ENCODE measurements at regions not wholly inside any gene's neighbourhood (a gene's known extent, or its start where the extent isn't known, plus 50 kb on each side); places are given as distances from the start of the nearest gene placed in this dataset.

DNA sequence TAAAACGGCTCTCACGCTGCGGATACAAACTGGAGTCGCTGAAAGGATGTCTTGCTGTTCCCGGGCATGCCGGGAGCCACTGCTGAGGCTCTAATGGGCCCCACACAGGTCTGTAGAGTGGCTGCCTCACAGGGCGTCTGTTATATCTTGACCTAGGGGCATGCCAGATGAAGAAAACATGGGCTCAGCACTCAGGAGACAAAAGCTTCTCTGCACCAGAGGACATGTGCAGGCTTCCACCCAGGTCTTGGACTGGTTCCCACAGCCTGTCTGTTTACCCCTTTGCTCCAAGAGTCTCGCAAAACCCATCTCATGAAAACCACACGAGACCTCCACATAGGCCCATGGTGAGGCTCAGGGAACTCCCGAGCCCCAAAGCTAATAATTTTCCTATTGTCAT, 134.2 kb downstream of the RPS29 start:
- Histone ChIP-seq H3K27me3 (ENCODE audit: control insufficient read depth, insufficient read depth, low read length) (no peaks in the 10 kb centered on the region), H3K4me3 (ENCODE audit: low read depth, low read length) (no peak overlapping the region), H3K36me3 (ENCODE audit: control insufficient read depth, insufficient read depth, low read length) (no peaks in the 10 kb centered on the region)
- FAIRE-seq: no peak
- DNase-seq (ENCODE audit: low read depth): no peak
- TF ChIP-seq, protein P1, sequence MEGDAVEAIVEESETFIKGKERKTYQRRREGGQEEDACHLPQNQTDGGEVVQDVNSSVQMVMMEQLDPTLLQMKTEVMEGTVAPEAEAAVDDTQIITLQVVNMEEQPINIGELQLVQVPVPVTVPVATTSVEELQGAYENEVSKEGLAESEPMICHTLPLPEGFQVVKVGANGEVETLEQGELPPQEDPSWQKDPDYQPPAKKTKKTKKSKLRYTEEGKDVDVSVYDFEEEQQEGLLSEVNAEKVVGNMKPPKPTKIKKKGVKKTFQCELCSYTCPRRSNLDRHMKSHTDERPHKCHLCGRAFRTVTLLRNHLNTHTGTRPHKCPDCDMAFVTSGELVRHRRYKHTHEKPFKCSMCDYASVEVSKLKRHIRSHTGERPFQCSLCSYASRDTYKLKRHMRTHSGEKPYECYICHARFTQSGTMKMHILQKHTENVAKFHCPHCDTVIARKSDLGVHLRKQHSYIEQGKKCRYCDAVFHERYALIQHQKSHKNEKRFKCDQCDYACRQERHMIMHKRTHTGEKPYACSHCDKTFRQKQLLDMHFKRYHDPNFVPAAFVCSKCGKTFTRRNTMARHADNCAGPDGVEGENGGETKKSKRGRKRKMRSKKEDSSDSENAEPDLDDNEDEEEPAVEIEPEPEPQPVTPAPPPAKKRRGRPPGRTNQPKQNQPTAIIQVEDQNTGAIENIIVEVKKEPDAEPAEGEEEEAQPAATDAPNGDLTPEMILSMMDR (IDR thresholded peaks at IDR 0.05; ENCODE audit: insufficient read depth, low read length, severe bottlenecking): no peak

DNA sequence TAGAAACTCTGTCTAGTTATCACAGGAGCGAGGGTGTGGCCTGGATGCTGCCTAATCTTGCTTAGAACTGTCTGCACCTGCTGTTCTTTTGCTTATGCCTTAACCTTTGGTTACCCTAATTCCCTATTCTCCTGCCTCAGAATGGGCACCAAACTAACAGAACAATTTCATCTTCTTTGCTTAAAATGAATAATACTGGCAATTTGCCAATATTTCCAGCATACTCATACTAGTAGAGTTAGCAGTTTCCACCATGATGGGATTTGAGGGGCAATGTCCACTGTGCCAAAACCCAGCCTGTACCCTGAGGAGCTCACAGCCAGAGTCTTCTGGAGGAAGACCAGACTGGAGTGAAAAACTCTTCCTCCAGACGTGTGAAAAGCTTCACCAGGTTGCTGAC, 136.4 kb downstream of the RPS29 start:
- no peaks in the 10 kb centered on the region for H3K27me3 ChIP-seq (ENCODE audit: control insufficient read depth, insufficient read depth, low read length)

GRCh38 chr14:49447540-49448107, 138.6 kb downstream of the RPS29 start:
- Histone ChIP-seq H3K4me3 (ENCODE audit: low read depth, low read length) (no peak overlapping the region), H3K36me3 (ENCODE audit: control insufficient read depth, insufficient read depth, low read length) (no peaks in the 10 kb centered on the region), H3K27me3 (ENCODE audit: control insufficient read depth, insufficient read depth, low read length) (no peaks in the 10 kb centered on the region)
- FAIRE-seq: no peak
- DNase-seq (ENCODE audit: low read depth): no peak
- TF ChIP-seq, protein P1 (IDR thresholded peaks at IDR 0.05; ENCODE audit: insufficient read depth, low read length, severe bottlenecking): no peak

More for the DNA sequence above, 136.4 kb downstream of the RPS29 start:
- no peak overlapping the region for H3K4me3 ChIP-seq (ENCODE audit: low read depth, low read length)
- FAIRE-seq (no peak), DNase-seq (ENCODE audit: low read depth) (no peak)
- H3K36me3 ChIP-seq (ENCODE audit: control insufficient read depth, insufficient read depth, low read length): no peaks in the 10 kb centered on the region
- TF ChIP-seq, protein P1 (IDR thresholded peaks at IDR 0.05; ENCODE audit: insufficient read depth, low read length, severe bottlenecking): no peak

- FAIRE-seq (no peak), DNase-seq (ENCODE audit: low read depth) (no peak)
- TF ChIP-seq, protein P1 (IDR thresholded peaks at IDR 0.05; ENCODE audit: insufficient read depth, low read length, severe bottlenecking): no peak
- Histone ChIP-seq H3K4me3 (ENCODE audit: low read depth, low read length) (no peak overlapping the region), H3K36me3 (ENCODE audit: control insufficient read depth, insufficient read depth, low read length) (no peaks in the 10 kb centered on the region), H3K27me3 (ENCODE audit: control insufficient read depth, insufficient read depth, low read length) (no peaks in the 10 kb centered on the region)
These were observed 139.4 kb downstream of the RPS29 start for GRCh38 chr14:49446801-49447200.

DNA sequence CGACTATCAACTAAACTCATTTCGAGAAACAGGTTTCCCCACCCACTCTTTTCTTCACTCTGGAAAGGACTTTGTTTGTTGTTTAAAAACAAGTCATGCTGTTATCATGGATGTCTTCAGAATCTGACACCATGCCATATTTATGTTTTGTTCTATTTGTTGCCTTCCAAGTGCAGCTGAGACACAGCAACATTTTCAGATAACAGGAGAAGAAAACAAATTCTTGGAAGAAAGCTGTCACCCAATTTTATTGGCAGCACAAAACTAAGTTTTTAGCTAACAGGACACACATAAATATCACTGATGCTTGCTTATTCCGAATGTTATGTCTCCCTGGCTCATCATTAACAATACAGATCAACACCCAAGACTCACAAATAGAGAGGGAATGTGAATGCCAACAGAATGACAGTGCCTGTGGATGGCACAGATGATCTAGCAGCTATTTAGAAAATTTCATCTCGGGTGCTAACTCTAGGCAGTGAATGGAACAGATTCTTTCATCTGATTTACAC, 147.9 kb downstream of the RPS29 start:
- no peak for DNase-seq (ENCODE audit: low read depth)
- no peak for FAIRE-seq
- TF ChIP-seq, protein P1 (IDR thresholded peaks at IDR 0.05; ENCODE audit: insufficient read depth, low read length, severe bottlenecking): no peak
- Histone ChIP-seq H3K4me3 (ENCODE audit: low read depth, low read length) (no peak overlapping the region), H3K27me3 (ENCODE audit: control insufficient read depth, insufficient read depth, low read length) (no peaks in the 10 kb centered on the region), H3K36me3 (ENCODE audit: control insufficient read depth, insufficient read depth, low read length) (no peaks in the 10 kb centered on the region)

GRCh38 chr14:49428076-49428475, 158.1 kb downstream of the RPS29 start:
- no peaks in the 10 kb centered on the region for H3K36me3 ChIP-seq (ENCODE audit: control insufficient read depth, insufficient read depth, low read length)
- TF ChIP-seq, protein P1 (IDR thresholded peaks at IDR 0.05; ENCODE audit: insufficient read depth, low read length, severe bottlenecking): no peak
- DNase-seq (ENCODE audit: low read depth) (no peak), FAIRE-seq (no peak)
- no peaks in the 10 kb centered on the region for H3K27me3 ChIP-seq (ENCODE audit: control insufficient read depth, insufficient read depth, low read length)
- no peak overlapping the region for H3K4me3 ChIP-seq (ENCODE audit: low read depth, low read length)
